ENCODE measurements at regions not wholly inside any gene's neighbourhood (a gene's known extent, or its start where the extent isn't known, plus 50 kb on each side); places are given as distances from the start of the nearest gene placed in this dataset.

DNA sequence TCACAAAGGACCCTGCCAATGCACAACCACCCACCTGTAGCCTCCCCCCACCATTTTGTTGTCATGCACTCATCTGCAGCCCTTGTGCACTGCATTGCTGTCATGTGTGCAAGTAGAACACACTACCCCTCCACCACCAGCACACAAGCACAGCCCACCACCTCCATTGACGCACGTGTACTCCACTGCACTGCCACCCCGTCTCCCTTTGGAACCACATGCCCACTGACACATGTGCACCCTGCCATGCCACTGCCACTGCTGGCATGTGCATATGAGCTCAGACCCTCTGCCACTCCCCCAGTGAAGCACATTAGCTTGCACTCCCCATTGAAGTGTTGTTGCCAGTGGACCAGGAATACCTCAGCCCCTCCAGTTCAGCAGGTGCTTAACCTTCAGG lies 530.3 kb upstream of the ACO1 start:
- no peak for TF ChIP-seq POLR2AphosphoS5 (IDR thresholded peaks at IDR 0.05)
- no peak for TF ChIP-seq POLR2A (IDR thresholded peaks at IDR 0.05)

Data from sigmoid colon (tissue), 4 donors.